22Rv1 (cell line): ENCODE measurements at regions not wholly inside any gene's neighbourhood (a gene's known extent, or its start where the extent isn't known, plus 50 kb on each side); places are given as distances from the start of the nearest gene placed in this dataset.

Source experiments
- ZFX ChIP-seq: fragments of 450-650 bp; IDR thresholded peaks from 2 replicates; pipeline ENCODE4 v1.6.1; 2017; ENCODE audit warnings: antibody characterized with exemption, borderline replicate concordance
- TF ChIP-seq, protein P1 (sequence below): fragments of 450-650 bp; IDR thresholded peaks from 2 replicates; pipeline ENCODE4 v1.5.1; 2017; ENCODE audit warnings: mild to moderate bottlenecking

DNA sequence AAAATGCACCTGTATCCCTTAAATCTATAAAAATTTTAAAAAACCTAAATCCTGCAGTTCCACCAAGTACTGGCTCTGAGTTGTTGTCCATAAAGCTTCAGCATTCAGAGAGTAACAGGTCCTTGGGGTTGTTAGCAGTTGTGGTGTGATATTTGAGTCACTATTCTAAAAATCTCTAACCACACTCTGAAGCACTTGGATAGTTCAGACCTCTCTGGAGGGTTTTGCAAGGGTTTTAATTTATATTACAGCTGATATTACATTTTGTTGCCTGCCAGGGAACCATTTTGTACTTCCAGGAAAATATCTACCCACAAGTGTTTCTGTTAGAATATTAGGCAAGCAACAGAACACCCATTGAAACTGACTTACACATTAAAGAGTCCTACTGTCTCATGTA, 255.6 kb downstream of the TBL1XR1 start:
- TF ChIP-seq, protein P1, sequence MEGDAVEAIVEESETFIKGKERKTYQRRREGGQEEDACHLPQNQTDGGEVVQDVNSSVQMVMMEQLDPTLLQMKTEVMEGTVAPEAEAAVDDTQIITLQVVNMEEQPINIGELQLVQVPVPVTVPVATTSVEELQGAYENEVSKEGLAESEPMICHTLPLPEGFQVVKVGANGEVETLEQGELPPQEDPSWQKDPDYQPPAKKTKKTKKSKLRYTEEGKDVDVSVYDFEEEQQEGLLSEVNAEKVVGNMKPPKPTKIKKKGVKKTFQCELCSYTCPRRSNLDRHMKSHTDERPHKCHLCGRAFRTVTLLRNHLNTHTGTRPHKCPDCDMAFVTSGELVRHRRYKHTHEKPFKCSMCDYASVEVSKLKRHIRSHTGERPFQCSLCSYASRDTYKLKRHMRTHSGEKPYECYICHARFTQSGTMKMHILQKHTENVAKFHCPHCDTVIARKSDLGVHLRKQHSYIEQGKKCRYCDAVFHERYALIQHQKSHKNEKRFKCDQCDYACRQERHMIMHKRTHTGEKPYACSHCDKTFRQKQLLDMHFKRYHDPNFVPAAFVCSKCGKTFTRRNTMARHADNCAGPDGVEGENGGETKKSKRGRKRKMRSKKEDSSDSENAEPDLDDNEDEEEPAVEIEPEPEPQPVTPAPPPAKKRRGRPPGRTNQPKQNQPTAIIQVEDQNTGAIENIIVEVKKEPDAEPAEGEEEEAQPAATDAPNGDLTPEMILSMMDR: no peak
- no peak for TF ChIP-seq ZFX
